ENCODE measurements at regions not wholly inside any gene's neighbourhood (a gene's known extent, or its start where the extent isn't known, plus 50 kb on each side); places are given as distances from the start of the nearest gene placed in this dataset.

- TF ChIP-seq CTCF (IDR thresholded peaks at IDR 0.05) = no peak
- no peak for TF ChIP-seq POLR2AphosphoS5 (IDR thresholded peaks at IDR 0.05)
- TF ChIP-seq EP300 (IDR thresholded peaks at IDR 0.05) = no peak
Measured at GRCh38 chr10:2251631-2252030, 514.3 kb upstream of the ADARB2 start.

Data from sigmoid colon (tissue), 4 donors.